Gastroesophageal sphincter (tissue), 4 donors: ENCODE measurements at regions not wholly inside any gene's neighbourhood (a gene's known extent, or its start where the extent isn't known, plus 50 kb on each side); places are given as distances from the start of the nearest gene placed in this dataset.

Experiments used
- ATAC-seq: fragments of 150-250 bp; one replicate; pipeline ENCODE4 v1.9.1; 2016; ENCODE audit warnings: mild to moderate bottlenecking, moderate library complexity
- H3K27ac ChIP-seq, 4 donors: fragments of 200-600 bp; sonication (generic) in 3 of 4; 1 replicate in 3 of 4; 2 replicates in 1 of 4; pipeline ENCODE4 v1.5.1; 2016 to 2019
- H3K27me3 ChIP-seq: fragments of 200-600 bp; sonication (generic); one replicate; pipeline ENCODE4 v1.5.1; 2019
- H3K36me3 ChIP-seq, 2 donors: fragments of 200-600 bp; sonication (generic); one replicate each; pipeline ENCODE4 v1.5.1; 2019; ENCODE audit warnings: control low read depth in 1 of 2
- H3K4me1 ChIP-seq, 3 donors: fragments of 200-600 bp; sonication (generic); 1 replicate in 2 of 3; 2 replicates in 1 of 3; pipeline ENCODE4 v1.5.1; 2016 to 2019; ENCODE audit warnings: control low read depth in 2 of 3
- H3K4me3 ChIP-seq, 2 donors: fragments of 200-600 bp; sonication (generic); one replicate each; pipeline ENCODE4 v1.5.1; 2019; ENCODE audit warnings: mild to moderate bottlenecking in 1 of 2, moderate library complexity in 1 of 2
- H3K9me3 ChIP-seq, 3 donors: fragments of 200-600 bp; sonication (generic); one replicate each; pipeline ENCODE4 v1.5.1; 2017 to 2019; ENCODE audit warnings: control low read depth in 2 of 3
- CTCF ChIP-seq, 4 experiments: fragments of 200-600 bp in 2 of 4; fragments of 450-650 bp in 2 of 4; sonication (generic) in 1 of 4; IDR thresholded peaks; one replicate each; pipeline ENCODE4 v1.5.1; 2017 to 2019; ENCODE audit warnings: antibody characterized with exemption in 4 of 4, mild to moderate bottlenecking in 2 of 4, moderate library complexity in 2 of 4
- EP300 ChIP-seq: sonication (generic); formaldehyde crosslinking; IDR thresholded peaks from one replicate; pipeline ENCODE4 v1.6.1; 2017; ENCODE audit warnings: antibody characterized with exemption, mild to moderate bottlenecking
- POLR2A ChIP-seq, 2 donors: fragments of 450-650 bp; IDR thresholded peaks; one replicate each; pipeline ENCODE4 v1.6.1; 2017; ENCODE audit warnings: antibody characterized with exemption in 2 of 2, mild to moderate bottlenecking in 2 of 2, moderate library complexity in 1 of 2
- POLR2AphosphoS5 ChIP-seq: sonication (generic); formaldehyde crosslinking; IDR thresholded peaks from one replicate; pipeline ENCODE4 v1.6.1; 2017; ENCODE audit warnings: antibody characterized with exemption
- WGBS, 2 donors: methylation state at CpG; one replicate each; pipeline ENCODE4 v1.1.5; 2018; ENCODE audit warnings: low coverage in 1 of 2; 5-methylcytosine and 5-hydroxymethylcytosine counted together

DNA sequence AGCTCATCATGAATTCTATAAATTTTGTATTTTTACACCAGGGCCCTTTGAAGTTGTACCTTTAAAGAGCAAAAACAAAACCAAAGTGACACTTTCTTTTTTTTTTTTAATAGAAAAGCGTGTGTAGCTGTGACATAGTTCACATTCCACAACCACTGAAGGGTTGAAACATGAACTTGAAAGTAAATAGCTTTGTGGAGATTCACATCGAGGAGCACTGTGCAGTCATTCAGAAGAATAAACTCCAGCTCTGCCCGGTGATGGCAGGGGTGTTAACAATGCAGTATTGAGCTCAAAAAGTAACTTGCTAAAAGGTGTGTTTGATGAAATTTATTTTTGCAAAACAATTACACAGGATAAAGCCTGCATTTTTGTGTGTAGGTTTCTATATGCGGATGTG is 1166.2 kb downstream of the TBC1D22A start:
- Histone ChIP-seq H3K4me3 (no peak overlapping the region), H3K27me3 (peaks cover 25% of the 10 kb centered on the region), H3K27ac (no peak overlapping the region), H3K4me1 (no peaks in the 10 kb centered on the region), H3K9me3 (peaks cover 0 to 24% (median 0%) of the 10 kb centered on the region in 3 donors), H3K36me3 (no peaks in the 10 kb centered on the region)
- TF ChIP-seq EP300 = no peak
- TF ChIP-seq POLR2A (IDR thresholded peaks at IDR 0.05) = no peak
- no peak for TF ChIP-seq POLR2AphosphoS5
- no peak for TF ChIP-seq CTCF (IDR thresholded peaks at IDR 0.05)
- ATAC-seq = no peak
- WGBS, 2 donors = 35 to 48% methylated on average over 4 of the region's 4 CpGs

- Histone ChIP-seq H3K9me3 (peaks cover 0 to 23% (median 0%) of the 10 kb centered on the region in 3 donors), H3K27ac (no peak overlapping the region), H3K4me1 (no peaks in the 10 kb centered on the region), H3K27me3 (peaks cover 25% of the 10 kb centered on the region), H3K4me3 (no peak overlapping the region), H3K36me3 (no peaks in the 10 kb centered on the region)
- 65 to 85% methylated on average over 4 to 5 of the region's 21 CpGs for WGBS, 2 donors
- TF ChIP-seq EP300 (no peak), POLR2AphosphoS5 (no peak), CTCF (IDR thresholded peaks at IDR 0.05) (no peak), POLR2A (IDR thresholded peaks at IDR 0.05) (no peak)
- no peak for ATAC-seq
Observed at GRCh38 chr22:47927648-47928210, 1165.3 kb downstream of the TBC1D22A start.

DNA sequence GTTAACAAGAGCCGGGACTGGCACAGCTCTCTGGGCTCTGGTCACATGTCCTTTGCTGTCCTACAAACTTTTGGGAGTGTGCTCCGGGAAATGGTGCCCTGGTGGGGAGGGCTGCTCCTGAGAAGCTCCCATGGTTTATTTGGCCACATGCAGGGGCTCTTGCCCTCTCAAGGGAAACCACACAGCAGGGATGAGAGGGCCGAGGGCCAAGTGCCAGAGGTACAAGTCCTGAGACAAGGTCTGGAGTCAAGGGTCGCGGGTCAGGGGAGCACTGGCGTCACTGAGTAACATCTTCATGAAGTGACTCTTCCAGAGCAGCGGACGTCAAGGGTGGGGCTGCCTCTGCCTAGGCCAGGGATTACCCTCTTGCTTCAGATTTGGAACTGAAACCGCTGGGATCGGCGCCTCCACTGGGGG is 1160.6 kb downstream of the TBC1D22A start:
- TF ChIP-seq POLR2AphosphoS5 (no peak), POLR2A (IDR thresholded peaks at IDR 0.05) (no peak), CTCF (IDR thresholded peaks at IDR 0.05) (no peak)
- Histone ChIP-seq H3K4me3 (no peak overlapping the region), H3K27ac (no peak overlapping the region), H3K9me3 (peaks cover 0 to 23% (median 0%) of the 10 kb centered on the region in 3 donors), H3K27me3 (peaks cover 16% of the 10 kb centered on the region), H3K4me1 (no peaks in the 10 kb centered on the region), H3K36me3 (no peaks in the 10 kb centered on the region)
- ATAC-seq = no peak
- 66% methylated on average over 4 of the region's 11 CpGs; no CpG with 5 or more reads in 1 of the 2 donors for WGBS, 2 donors

DNA sequence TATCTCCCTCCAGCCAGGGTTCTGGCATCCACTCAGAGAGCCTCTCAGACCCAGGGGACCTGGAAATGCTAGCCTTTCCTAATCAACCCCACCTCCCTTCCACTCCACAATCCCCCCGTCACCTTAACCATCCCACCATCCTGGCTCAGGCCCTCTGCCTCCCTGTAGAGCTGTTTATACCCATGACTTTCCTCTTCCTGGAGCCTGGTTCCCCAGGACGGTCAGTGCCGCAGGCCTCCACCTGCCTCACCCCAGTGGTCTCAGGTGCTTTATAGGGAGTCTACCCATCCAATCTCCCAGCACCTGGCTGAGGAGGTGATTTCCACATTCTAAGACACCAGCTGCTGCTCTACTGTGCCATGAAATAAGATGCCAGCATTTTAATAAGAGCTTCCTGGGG is 1159.5 kb downstream of the TBC1D22A start:
- Histone ChIP-seq H3K27ac (no peak overlapping the region), H3K36me3 (no peaks in the 10 kb centered on the region), H3K27me3 (peaks cover 16% of the 10 kb centered on the region), H3K9me3 (peaks cover 0 to 23% (median 0%) of the 10 kb centered on the region in 3 donors), H3K4me3 (no peak overlapping the region), H3K4me1 (no peaks in the 10 kb centered on the region)
- no peak for TF ChIP-seq POLR2A (IDR thresholded peaks at IDR 0.05)
- no peak for ATAC-seq
- 95 to 97% methylated on average over 3 of the region's 3 CpGs for whole genome bisulfite sequencing, 2 donors

DNA sequence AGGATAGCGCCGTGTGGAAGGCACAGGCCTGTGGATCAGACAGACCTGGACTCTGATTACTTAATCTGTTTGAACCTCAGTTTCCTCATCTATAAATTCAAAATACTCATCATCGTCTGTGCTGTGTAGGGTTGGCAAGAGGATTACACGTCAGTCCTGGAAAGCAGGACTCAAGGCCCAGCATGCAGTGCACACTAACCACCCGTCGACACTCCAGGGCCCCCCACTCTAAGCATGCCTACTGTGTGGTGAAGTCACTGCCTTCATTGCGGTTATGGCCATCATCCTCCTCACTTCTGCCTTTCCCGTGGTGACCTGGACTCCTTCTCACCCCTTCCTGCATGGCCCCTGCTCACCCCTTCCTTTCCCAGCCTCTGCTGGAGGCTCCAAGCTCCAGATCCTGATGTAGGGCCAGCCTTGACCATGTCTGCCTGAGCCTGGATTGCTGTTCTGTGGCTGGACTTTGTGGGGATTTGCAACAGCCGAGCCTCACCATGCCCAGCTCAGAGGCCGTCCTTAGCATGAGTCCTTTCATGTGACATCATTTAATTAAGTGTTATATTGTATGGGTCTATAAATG is 1158.0 kb downstream of the TBC1D22A start:
- no peaks in the 10 kb centered on the region for H3K36me3 ChIP-seq
- H3K4me1 ChIP-seq = no peaks in the 10 kb centered on the region
- H3K4me3 ChIP-seq = no peak overlapping the region
- H3K27ac ChIP-seq = no peak overlapping the region
- H3K27me3 ChIP-seq = peaks cover 12% of the 10 kb centered on the region
- ATAC-seq = no peak
- WGBS, 2 donors = 61 to 75% methylated on average over 2 to 5 of the region's 10 CpGs
- peaks cover 0 to 23% (median 0%) of the 10 kb centered on the region in 3 donors for H3K9me3 ChIP-seq
- TF ChIP-seq POLR2A (IDR thresholded peaks at IDR 0.05) (no peak), POLR2AphosphoS5 (no peak), EP300 (no peak), CTCF (IDR thresholded peaks at IDR 0.05) (no peak)
